KMS-11 (cell line): ENCODE measurements at regions not wholly inside any gene's neighbourhood (a gene's known extent, or its start where the extent isn't known, plus 50 kb on each side); places are given as distances from the start of the nearest gene placed in this dataset.

Experiments used
- H2AFZ ChIP-seq: fragments of 200-600 bp; sonication (generic); 2 replicates; pipeline ENCODE4 v1.6.1; 2016; ENCODE audit warnings: antibody characterized with exemption, mixed run types, low read depth
- H3K27ac ChIP-seq: fragments of 200-600 bp; sonication (generic); 2 replicates; pipeline ENCODE4 v1.6.1; 2016; ENCODE audit warnings: mild to moderate bottlenecking, mixed run types
- H3K27me3 ChIP-seq: fragments of 200-600 bp; sonication (generic); 2 replicates; pipeline ENCODE4 v1.6.1; 2017; ENCODE audit warnings: mild to moderate bottlenecking, low read depth, mixed run types, moderate library complexity; ENCODE audit not compliant: insufficient read depth
- H3K36me3 ChIP-seq: fragments of 200-600 bp; sonication (generic); 2 replicates; pipeline ENCODE4 v1.6.1; 2017; ENCODE audit warnings: mild to moderate bottlenecking, mixed run types; ENCODE audit not compliant: insufficient read depth
- H3K4me1 ChIP-seq: fragments of 200-600 bp; sonication (generic); 2 replicates; pipeline ENCODE4 v1.6.1; 2016; ENCODE audit warnings: mild to moderate bottlenecking, low read depth, mixed run types; ENCODE audit not compliant: poor library complexity, severe bottlenecking
- H3K4me2 ChIP-seq: fragments of 200-600 bp; sonication (generic); 2 replicates; pipeline ENCODE4 v1.7.0; 2016; ENCODE audit warnings: mild to moderate bottlenecking, mixed run types
- H3K4me3 ChIP-seq: fragments of 200-600 bp; sonication (generic); IDR thresholded peaks from 2 replicates; pipeline ENCODE4 v1.6.1; 2017; ENCODE audit warnings: low read depth, low read length, mixed read lengths; ENCODE audit not compliant: insufficient read depth
- H3K79me2 ChIP-seq: fragments of 200-600 bp; sonication (generic); 2 replicates; pipeline ENCODE4 v1.6.1; 2016; ENCODE audit warnings: low read depth, mixed run types; ENCODE audit not compliant: insufficient read depth
- H3K9ac ChIP-seq: fragments of 200-600 bp; sonication (generic); 2 replicates; pipeline ENCODE4 v1.6.1; 2016; ENCODE audit warnings: mild to moderate bottlenecking, mixed run types
- H4K20me1 ChIP-seq: fragments of 200-600 bp; sonication (generic); 2 replicates; pipeline ENCODE4 v1.6.1; 2016; ENCODE audit warnings: mild to moderate bottlenecking, mixed run types; ENCODE audit not compliant: insufficient read depth
- CTCF ChIP-seq: fragments of 200-600 bp; sonication (generic); conservative IDR thresholded peaks from 2 replicates; pipeline ENCODE4 v1.6.1; 2017; ENCODE audit warnings: low read depth, mild to moderate bottlenecking, antibody characterized with exemption, low read length, moderate library complexity, mixed read lengths

- H3K4me1 ChIP-seq: peaks cover 12% of the 10 kb centered on the region
- H3K4me3 ChIP-seq: no peak overlapping the region
- peak overlapping the region; percentile 72; the same call in 1 of the 2 replicates for H3K4me2 ChIP-seq
- no peaks in the 10 kb centered on the region for H3K36me3 ChIP-seq
- H3K9ac ChIP-seq: no peak overlapping the region
- no peak overlapping the region for H3K27ac ChIP-seq
- peak overlapping the region; percentile 71; the same call in 1 of the 2 replicates for H2AFZ ChIP-seq
- H3K79me2 ChIP-seq: no peaks in the 10 kb centered on the region
- no peaks in the 10 kb centered on the region for H4K20me1 ChIP-seq
- no peak for TF ChIP-seq CTCF
- no peaks in the 10 kb centered on the region for H3K27me3 ChIP-seq
Measured at GRCh38 chr6:91632308-91632707, 1045.4 kb upstream of the MAP3K7 start.

GRCh38 chr6:91631227-91631626 is 1044.4 kb upstream of the MAP3K7 start:
- no peak overlapping the region for H2AFZ ChIP-seq
- H3K36me3 ChIP-seq: no peaks in the 10 kb centered on the region
- H3K4me3 ChIP-seq: no peak overlapping the region
- H4K20me1 ChIP-seq: no peaks in the 10 kb centered on the region
- H3K4me1 ChIP-seq: peaks cover 12% of the 10 kb centered on the region
- no peaks in the 10 kb centered on the region for H3K27me3 ChIP-seq
- no peak overlapping the region for H3K4me2 ChIP-seq
- no peaks in the 10 kb centered on the region for H3K79me2 ChIP-seq
- TF ChIP-seq CTCF: no peak
- no peak overlapping the region for H3K9ac ChIP-seq
- no peak overlapping the region for H3K27ac ChIP-seq

GRCh38 chr6:91626911-91627310 is 1040.0 kb upstream of the MAP3K7 start:
- Histone ChIP-seq H3K36me3 (no peaks in the 10 kb centered on the region), H3K79me2 (no peaks in the 10 kb centered on the region), H4K20me1 (no peaks in the 10 kb centered on the region), H3K4me3 (no peak overlapping the region), H3K4me1 (no peaks in the 10 kb centered on the region), H2AFZ (no peak overlapping the region), H3K27ac (no peak overlapping the region), H3K4me2 (no peak overlapping the region), H3K9ac (no peak overlapping the region), H3K27me3 (no peaks in the 10 kb centered on the region)
- no peak for TF ChIP-seq CTCF

- Histone ChIP-seq H3K4me2 (no peak overlapping the region), H3K27me3 (no peaks in the 10 kb centered on the region), H3K9ac (no peak overlapping the region), H4K20me1 (no peaks in the 10 kb centered on the region), H3K36me3 (no peaks in the 10 kb centered on the region), H3K79me2 (no peaks in the 10 kb centered on the region), H2AFZ (no peak overlapping the region), H3K4me1 (no peaks in the 10 kb centered on the region), H3K27ac (no peak overlapping the region), H3K4me3 (no peak overlapping the region)
- no peak for TF ChIP-seq CTCF
Measured at GRCh38 chr6:91613481-91613880, 1026.6 kb upstream of the MAP3K7 start.
